ENCODE measurements at regions not wholly inside any gene's neighbourhood (a gene's known extent, or its start where the extent isn't known, plus 50 kb on each side); places are given as distances from the start of the nearest gene placed in this dataset.

GRCh38 chr18:64295839-64296238, 147.0 kb upstream of the LINC00305 start:
- no peaks in the 10 kb centered on the region for H3K4me1 Mint-ChIP-seq
- H3K27me3 Mint-ChIP-seq = no peaks in the 10 kb centered on the region
- no peak for TF ChIP-seq CTCF (IDR thresholded peaks at IDR 0.05)
- ChIA-PET CTCF (no interaction called here), POLR2A (no interaction called here)
- no peak overlapping the region for H3K4me3 Mint-ChIP-seq
- intact Hi-C loops (cut with micrococcal nuclease) = no loop called here
- no peaks in the 10 kb centered on the region for H3K36me3 Mint-ChIP-seq (ENCODE audit: low read depth)
- no peaks in the 10 kb centered on the region for H3K9me3 Mint-ChIP-seq
- no peak for DNase-seq
- ATAC-seq (ENCODE audit: low read depth) = no peak
- H3K27ac Mint-ChIP-seq = no peak overlapping the region

- ChIA-PET CTCF (no interaction called here), POLR2A (no interaction called here)
- Mint-ChIP-seq H3K27me3 (no peaks in the 10 kb centered on the region), H3K4me1 (no peaks in the 10 kb centered on the region), H3K9me3 (no peaks in the 10 kb centered on the region), H3K27ac (no peak overlapping the region), H3K4me3 (no peak overlapping the region), H3K36me3 (ENCODE audit: low read depth) (no peaks in the 10 kb centered on the region)
- intact Hi-C loops (cut with micrococcal nuclease) = no loop called here
- ATAC-seq (ENCODE audit: low read depth) (no peak), DNase-seq (no peak)
- TF ChIP-seq CTCF (IDR thresholded peaks at IDR 0.05) = no peak
Observed at GRCh38 chr18:64294967-64295366, 146.1 kb upstream of the LINC00305 start.

GRCh38 chr18:64288432-64288831, 139.5 kb upstream of the LINC00305 start:
- ATAC-seq (ENCODE audit: low read depth) (no peak), DNase-seq (no peak)
- H3K36me3 Mint-ChIP-seq (ENCODE audit: low read depth) = no peaks in the 10 kb centered on the region
- no peak overlapping the region for H3K27ac Mint-ChIP-seq
- intact Hi-C loops (cut with micrococcal nuclease) = no loop called here
- ChIA-PET POLR2A (no interaction called here), CTCF (interaction anchor here (0.6 kb wide), 2 partner anchors 15 to 123 kb away, joined by 3 read pairs; no protein-coding TSS in a partner anchor)
- no peaks in the 10 kb centered on the region for H3K27me3 Mint-ChIP-seq
- no peak overlapping the region for H3K4me3 Mint-ChIP-seq
- no peaks in the 10 kb centered on the region for H3K9me3 Mint-ChIP-seq
- no peaks in the 10 kb centered on the region for H3K4me1 Mint-ChIP-seq
- no peak for TF ChIP-seq CTCF (IDR thresholded peaks at IDR 0.05)

GRCh38 chr18:64287926-64288325, 139.0 kb upstream of the LINC00305 start:
- no peaks in the 10 kb centered on the region for H3K36me3 Mint-ChIP-seq (ENCODE audit: low read depth)
- no peaks in the 10 kb centered on the region for H3K4me1 Mint-ChIP-seq
- TF ChIP-seq CTCF (IDR thresholded peaks at IDR 0.05) = no peak
- POLR2A ChIA-PET = no interaction called here
- H3K9me3 Mint-ChIP-seq = no peaks in the 10 kb centered on the region
- H3K27ac Mint-ChIP-seq = no peak overlapping the region
- CTCF ChIA-PET = interaction anchor here (0.6 kb wide), 2 partner anchors 14 to 124 kb away, joined by 3 read pairs; no protein-coding TSS in a partner anchor
- H3K4me3 Mint-ChIP-seq = no peak overlapping the region
- intact Hi-C loops (cut with micrococcal nuclease) = no loop called here
- no peaks in the 10 kb centered on the region for H3K27me3 Mint-ChIP-seq
- DNase-seq = no peak
- no peak for ATAC-seq (ENCODE audit: low read depth)

GRCh38 chr18:64283059-64283458, 134.2 kb upstream of the LINC00305 start:
- no peak overlapping the region for H3K27ac Mint-ChIP-seq
- POLR2A ChIA-PET = no interaction called here
- ATAC-seq (ENCODE audit: low read depth) (no peak), DNase-seq (no peak)
- H3K36me3 Mint-ChIP-seq (ENCODE audit: low read depth) = no peaks in the 10 kb centered on the region
- no peaks in the 10 kb centered on the region for H3K4me1 Mint-ChIP-seq
- intact Hi-C loops (cut with micrococcal nuclease) = no loop called here
- CTCF ChIA-PET = no interaction called here
- H3K9me3 Mint-ChIP-seq = peaks cover 9% of the 10 kb centered on the region
- no peak for TF ChIP-seq CTCF (IDR thresholded peaks at IDR 0.05)
- H3K4me3 Mint-ChIP-seq = no peak overlapping the region
- no peaks in the 10 kb centered on the region for H3K27me3 Mint-ChIP-seq
